KOPT-K1 (cell line): ENCODE measurements at regions not wholly inside any gene's neighbourhood (a gene's known extent, or its start where the extent isn't known, plus 50 kb on each side); places are given as distances from the start of the nearest gene placed in this dataset.

Experiments used
- H3K27ac ChIP-seq: fragments of 200-600 bp; sonication (generic); 2 replicates; pipeline ENCODE4 v1.5.1; 2016; ENCODE audit warnings: antibody characterized with exemption, mild to moderate bottlenecking, low read depth, low read length; ENCODE audit not compliant: poor library complexity, severe bottlenecking
- H3K36me3 ChIP-seq: fragments of 200-600 bp; sonication (generic); 2 replicates; pipeline ENCODE4 v1.5.1; 2017; ENCODE audit warnings: antibody characterized with exemption, mild to moderate bottlenecking, low read length, moderate library complexity; ENCODE audit not compliant: insufficient read depth
- H3K9me3 ChIP-seq: fragments of 200-600 bp; sonication (generic); 2 replicates; pipeline ENCODE4 v1.5.1; 2017; ENCODE audit warnings: antibody characterized with exemption, low read length, mild to moderate bottlenecking; ENCODE audit not compliant: insufficient read depth, poor library complexity, severe bottlenecking

DNA sequence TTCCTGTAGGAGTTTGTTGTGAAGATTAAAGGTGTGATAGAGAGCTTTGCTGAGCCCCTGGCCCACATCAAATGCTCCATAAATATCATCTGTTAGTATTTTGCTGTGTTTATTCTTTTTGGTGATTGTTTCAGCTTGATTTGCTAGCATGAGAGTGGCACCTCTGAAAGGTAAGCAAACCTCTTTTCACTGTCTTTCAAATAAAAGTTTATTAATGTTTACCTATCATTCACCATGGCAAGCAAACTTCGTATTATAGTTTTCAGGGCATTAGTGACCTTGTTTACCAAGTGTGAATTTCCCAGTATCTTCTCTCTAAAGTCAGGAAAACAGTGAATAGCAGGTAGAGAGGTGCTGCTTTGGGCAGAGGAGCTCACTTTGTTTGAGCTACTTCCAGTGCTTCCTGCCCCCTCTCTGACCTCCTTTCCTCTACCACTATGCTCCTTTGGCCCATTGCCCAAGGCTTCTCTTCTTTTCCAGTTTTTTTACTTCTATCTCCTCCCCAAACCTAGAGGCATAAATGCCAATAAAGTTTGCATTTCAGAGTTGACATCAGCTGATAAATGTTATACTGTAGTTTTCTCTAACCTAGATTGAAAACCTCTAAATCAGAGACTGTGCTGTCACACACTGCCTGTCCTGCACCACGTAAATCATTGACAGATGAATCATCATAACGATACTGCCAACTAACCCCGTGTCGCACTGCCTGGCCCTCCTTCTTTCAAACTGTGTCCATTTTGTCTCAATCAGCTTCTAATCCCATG, 569.0 kb downstream of the TUSC7 start:
- Histone ChIP-seq H3K27ac (no peak overlapping the region), H3K9me3 (no peaks in the 10 kb centered on the region), H3K36me3 (no peaks in the 10 kb centered on the region)

DNA sequence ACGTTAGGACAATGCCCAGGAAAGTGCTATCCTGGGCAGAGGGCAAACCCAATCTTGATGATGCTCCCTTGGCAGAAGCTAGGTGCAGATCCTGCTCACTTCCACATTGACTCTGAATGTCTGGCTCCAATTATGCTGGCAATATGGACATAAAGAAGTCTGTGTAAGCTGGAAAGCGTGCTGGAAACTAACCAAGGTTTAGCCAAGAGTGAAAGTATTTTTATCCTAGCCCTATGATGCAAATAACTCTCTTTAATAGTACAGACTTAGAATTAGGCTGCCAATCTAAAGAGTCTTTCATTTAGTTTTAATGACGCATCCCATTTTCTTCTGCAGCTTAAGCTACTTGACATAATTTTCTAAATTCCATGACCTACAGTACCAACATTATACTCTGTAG, 571.8 kb downstream of the TUSC7 start:
- H3K36me3 ChIP-seq: no peaks in the 10 kb centered on the region
- no peaks in the 10 kb centered on the region for H3K9me3 ChIP-seq
- H3K27ac ChIP-seq: no peak overlapping the region

GRCh38 chr3:117282566-117282965, 573.0 kb downstream of the TUSC7 start:
- Histone ChIP-seq H3K36me3 (no peaks in the 10 kb centered on the region), H3K27ac (no peak overlapping the region), H3K9me3 (no peaks in the 10 kb centered on the region)

DNA sequence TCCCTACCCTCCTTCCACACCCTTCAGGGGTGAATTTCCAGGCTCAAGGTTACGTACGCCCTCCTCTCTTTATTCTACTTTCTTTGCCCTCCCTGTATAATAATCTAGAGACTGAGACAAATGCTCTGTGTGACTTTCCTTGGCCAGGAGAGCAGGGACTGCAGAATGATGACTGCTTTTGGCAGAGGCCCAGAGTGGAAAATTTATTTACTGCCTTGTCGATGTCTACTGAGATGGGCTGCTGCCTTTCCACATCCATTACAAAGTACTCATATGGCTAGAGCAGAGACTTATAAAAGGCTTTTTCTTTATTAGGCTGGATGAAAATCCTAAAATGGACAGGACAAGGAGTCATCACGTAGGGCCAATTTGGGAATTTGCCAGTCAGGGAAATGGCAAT, 576.2 kb downstream of the TUSC7 start:
- no peak overlapping the region for H3K27ac ChIP-seq
- no peaks in the 10 kb centered on the region for H3K36me3 ChIP-seq
- no peaks in the 10 kb centered on the region for H3K9me3 ChIP-seq

DNA sequence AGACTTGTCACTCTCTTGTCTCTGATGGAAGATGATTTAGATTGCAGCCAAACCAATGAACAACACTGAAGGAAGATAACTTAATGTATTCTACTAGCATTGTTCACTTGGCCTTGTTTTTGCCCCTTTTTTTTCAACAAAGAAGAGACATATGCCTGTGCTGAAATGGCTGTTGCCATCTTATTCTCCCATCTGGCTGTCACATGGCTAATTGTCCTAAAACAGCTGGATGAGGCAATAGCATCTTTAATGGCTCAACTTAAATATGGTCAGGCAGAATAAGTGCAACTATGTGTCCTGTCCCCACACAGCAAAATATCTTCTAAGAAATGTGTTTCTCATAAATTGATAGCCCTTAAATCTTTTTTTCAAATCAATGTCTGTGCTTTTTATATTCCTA, 576.9 kb downstream of the TUSC7 start:
- no peaks in the 10 kb centered on the region for H3K36me3 ChIP-seq
- H3K9me3 ChIP-seq: no peaks in the 10 kb centered on the region

DNA sequence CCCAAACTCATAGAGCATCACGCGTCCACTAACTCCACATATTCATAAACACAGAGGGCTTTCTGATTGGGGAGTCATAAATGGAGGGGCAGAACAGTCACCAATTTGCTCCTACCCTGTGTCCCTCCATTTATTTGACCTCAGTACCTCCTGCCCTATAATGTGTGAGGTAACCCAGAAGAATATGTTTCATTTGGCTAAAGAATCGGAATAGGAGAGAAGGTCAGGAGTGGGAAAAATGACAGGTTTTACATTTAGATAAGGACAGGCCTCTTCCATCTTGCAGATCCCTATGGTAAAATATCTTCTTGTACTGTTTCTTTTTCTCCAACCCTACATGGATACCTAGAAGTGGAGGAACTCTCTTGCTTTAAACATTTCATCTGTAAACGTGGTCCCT, 578.0 kb downstream of the TUSC7 start:
- no peak overlapping the region for H3K27ac ChIP-seq

More for the DNA sequence above, 576.9 kb downstream of the TUSC7 start:
- no peak overlapping the region for H3K27ac ChIP-seq

GRCh38 chr3:117291476-117291875, 581.9 kb downstream of the TUSC7 start:
- Histone ChIP-seq H3K36me3 (no peaks in the 10 kb centered on the region), H3K9me3 (no peaks in the 10 kb centered on the region), H3K27ac (no peak overlapping the region)

More for the DNA sequence above, 578.0 kb downstream of the TUSC7 start:
- H3K9me3 ChIP-seq: no peaks in the 10 kb centered on the region
- no peaks in the 10 kb centered on the region for H3K36me3 ChIP-seq

GRCh38 chr3:117297065-117297464, 587.5 kb downstream of the TUSC7 start:
- Histone ChIP-seq H3K9me3 (no peaks in the 10 kb centered on the region), H3K27ac (no peak overlapping the region), H3K36me3 (no peaks in the 10 kb centered on the region)

GRCh38 chr3:117297541-117297940, 588.0 kb downstream of the TUSC7 start:
- Histone ChIP-seq H3K36me3 (no peaks in the 10 kb centered on the region), H3K9me3 (no peaks in the 10 kb centered on the region), H3K27ac (no peak overlapping the region)

GRCh38 chr3:117298273-117298672, 588.7 kb downstream of the TUSC7 start:
- H3K36me3 ChIP-seq: no peaks in the 10 kb centered on the region

DNA sequence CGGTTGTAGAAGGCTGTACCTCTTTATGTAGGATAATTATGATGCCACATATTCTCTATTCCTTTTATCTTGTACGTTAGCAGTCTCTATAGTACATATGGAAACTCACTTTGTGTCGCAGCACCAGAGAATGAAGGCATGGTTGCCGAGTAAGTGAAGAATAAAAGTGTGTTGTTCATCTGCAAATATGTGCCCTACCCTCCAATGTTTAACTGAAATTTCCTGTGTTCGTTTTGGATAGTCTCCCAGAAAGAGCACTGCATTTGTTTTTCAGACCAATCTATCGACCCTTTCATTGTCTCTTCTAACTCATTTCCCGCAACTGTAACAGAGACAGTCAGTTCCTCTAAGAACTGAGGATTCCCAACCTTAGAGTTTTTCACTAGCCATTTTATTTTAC, 592.8 kb downstream of the TUSC7 start:
- Histone ChIP-seq H3K36me3 (no peaks in the 10 kb centered on the region), H3K9me3 (no peaks in the 10 kb centered on the region), H3K27ac (no peak overlapping the region)

More at GRCh38 chr3:117298273-117298672, 588.7 kb downstream of the TUSC7 start:
- Histone ChIP-seq H3K9me3 (no peaks in the 10 kb centered on the region), H3K27ac (no peak overlapping the region)

- Histone ChIP-seq H3K27ac (no peak overlapping the region), H3K36me3 (no peaks in the 10 kb centered on the region), H3K9me3 (no peaks in the 10 kb centered on the region)
Measured at GRCh38 chr3:117303443-117303842, 593.9 kb downstream of the TUSC7 start.

- Histone ChIP-seq H3K36me3 (no peaks in the 10 kb centered on the region), H3K27ac (no peak overlapping the region), H3K9me3 (no peaks in the 10 kb centered on the region)
Measured at GRCh38 chr3:117304681-117305080, 595.1 kb downstream of the TUSC7 start.

DNA sequence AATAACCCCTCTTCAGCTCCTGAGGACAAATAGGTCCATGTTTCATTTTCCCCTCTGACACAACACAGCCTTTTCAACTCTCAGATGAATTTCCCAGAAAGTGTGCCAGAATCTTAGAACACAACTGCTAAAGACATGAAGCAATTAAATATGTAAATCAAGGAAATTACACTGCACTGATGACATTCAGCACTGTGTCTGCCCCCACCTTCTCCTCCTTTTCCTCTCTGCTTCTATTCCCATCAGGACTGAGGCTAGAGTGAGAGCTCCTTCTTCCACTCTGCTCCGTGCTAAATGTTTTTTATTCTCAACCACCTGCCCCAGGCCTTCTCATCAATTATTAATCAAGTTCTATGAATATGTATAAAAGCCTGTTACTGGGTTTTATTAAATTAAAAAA, 596.1 kb downstream of the TUSC7 start:
- H3K9me3 ChIP-seq: no peaks in the 10 kb centered on the region
- no peaks in the 10 kb centered on the region for H3K36me3 ChIP-seq
- H3K27ac ChIP-seq: no peak overlapping the region

GRCh38 chr3:117306299-117306698, 596.7 kb downstream of the TUSC7 start:
- Histone ChIP-seq H3K9me3 (no peaks in the 10 kb centered on the region), H3K36me3 (no peaks in the 10 kb centered on the region), H3K27ac (no peak overlapping the region)

DNA sequence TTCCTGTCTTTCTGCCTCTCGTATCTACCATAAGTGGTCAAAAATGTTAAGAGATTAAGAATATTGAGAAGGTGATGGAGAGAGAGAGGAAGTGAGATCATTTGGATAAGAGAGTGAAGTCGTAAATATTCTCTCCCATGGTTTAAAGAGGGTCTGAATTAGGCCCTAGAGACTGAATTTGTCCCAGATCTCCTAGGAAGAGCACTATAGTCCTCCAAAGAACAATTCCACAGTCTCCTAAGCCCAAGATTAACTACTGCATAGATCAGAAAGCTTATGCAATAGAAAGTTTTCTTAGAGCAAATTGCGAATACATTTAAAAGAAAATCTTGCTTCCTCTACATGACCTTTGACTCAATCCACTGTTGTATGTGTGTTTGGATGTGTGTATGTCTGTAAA, 598.8 kb downstream of the TUSC7 start:
- no peaks in the 10 kb centered on the region for H3K9me3 ChIP-seq
- no peaks in the 10 kb centered on the region for H3K36me3 ChIP-seq
- H3K27ac ChIP-seq: no peak overlapping the region
